GM18951 (cell line): ENCODE measurements at regions not wholly inside any gene's neighbourhood (a gene's known extent, or its start where the extent isn't known, plus 50 kb on each side); places are given as distances from the start of the nearest gene placed in this dataset.

Experiments used
- POLR2A ChIP-seq: IDR thresholded peaks from 4 replicates; pipeline ENCODE4 v1.6.1; 2011; ENCODE audit warnings: mild to moderate bottlenecking; ENCODE audit not compliant: insufficient read length, insufficient read depth; ENCODE audit errors: extremely low read depth
- in situ Hi-C: fragments of 300-500 bp; cut with MboI; formaldehyde crosslinking; loops from one replicate; pipeline ENCODE4 v1.12.0; 2022; ENCODE audit warnings: low sequenced_read_pairs, mixed read lengths, inconsistent platforms; ENCODE audit not compliant: unreplicated experiment

DNA sequence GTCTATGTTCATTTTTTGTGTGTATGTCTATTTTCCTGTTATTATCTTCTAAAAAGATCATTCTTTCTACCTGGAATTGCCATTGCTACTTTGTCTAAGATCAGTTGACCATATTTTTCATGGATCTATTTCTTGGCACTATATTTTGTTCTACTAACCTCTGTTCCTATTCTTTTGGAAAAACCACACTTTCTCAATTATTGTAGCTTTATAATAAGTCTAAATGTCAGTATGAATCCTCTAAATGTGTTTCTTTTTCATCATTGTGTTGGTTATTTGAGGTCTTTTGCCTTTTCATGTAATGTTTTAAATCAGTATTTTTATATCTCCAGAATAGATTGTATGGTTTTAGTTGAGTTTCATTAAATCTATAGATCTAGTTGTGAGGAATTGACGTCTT lies 798.3 kb downstream of the FAT4 start:
- in situ Hi-C loops: no loop called here
- no peak for TF ChIP-seq POLR2A

DNA sequence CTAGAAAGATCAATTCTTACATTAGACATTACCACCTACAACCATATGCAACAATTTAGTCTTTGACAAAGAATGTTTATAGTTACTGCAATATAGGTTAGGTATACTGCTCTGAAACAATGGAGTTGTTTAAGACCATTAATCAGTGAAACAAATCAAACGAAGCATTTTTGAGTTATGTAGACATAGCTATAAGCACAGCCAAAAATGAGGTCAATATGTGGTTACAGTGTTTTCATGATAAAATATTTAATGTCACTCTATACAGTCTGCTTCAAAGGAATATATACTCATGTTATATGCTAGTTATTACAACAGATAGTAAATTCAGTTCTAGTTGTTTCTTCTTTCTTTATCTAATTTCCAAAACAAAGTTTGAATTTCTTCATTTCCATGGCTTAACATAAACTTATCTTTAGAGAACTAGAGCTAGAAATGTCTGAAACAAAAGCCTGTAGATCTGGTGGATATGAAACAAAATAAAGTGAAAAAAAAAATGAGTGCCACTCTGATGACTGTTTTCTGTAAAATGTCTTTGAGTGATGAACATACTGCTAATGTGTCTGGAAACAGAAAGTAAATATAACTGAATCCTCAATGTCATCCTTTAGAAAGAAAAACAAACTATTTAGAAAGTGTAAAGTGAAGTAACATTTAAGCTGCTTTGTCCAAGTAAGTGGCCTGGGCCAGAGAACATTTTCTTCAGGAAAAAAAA lies 809.0 kb downstream of the FAT4 start:
- TF ChIP-seq POLR2A: no peak
- in situ Hi-C loops: no loop called here

- in situ Hi-C loops: no loop called here
- TF ChIP-seq POLR2A: no peak
These were observed 810.1 kb downstream of the FAT4 start for GRCh38 chr4:126124818-126125217.

GRCh38 chr4:126130215-126130614 lies 815.5 kb downstream of the FAT4 start:
- in situ Hi-C loops: no loop called here
- TF ChIP-seq POLR2A: no peak

GRCh38 chr4:126136922-126137781 lies 822.4 kb downstream of the FAT4 start:
- in situ Hi-C loops: no loop called here
- no peak for TF ChIP-seq POLR2A

GRCh38 chr4:126137782-126138170 lies 823.0 kb downstream of the FAT4 start:
- in situ Hi-C loops: no loop called here

GRCh38 chr4:126144543-126145237 lies 829.9 kb downstream of the FAT4 start:
- in situ Hi-C loops: no loop called here
- TF ChIP-seq POLR2A: no peak

More at GRCh38 chr4:126137782-126138170, 823.0 kb downstream of the FAT4 start:
- TF ChIP-seq POLR2A: no peak

DNA sequence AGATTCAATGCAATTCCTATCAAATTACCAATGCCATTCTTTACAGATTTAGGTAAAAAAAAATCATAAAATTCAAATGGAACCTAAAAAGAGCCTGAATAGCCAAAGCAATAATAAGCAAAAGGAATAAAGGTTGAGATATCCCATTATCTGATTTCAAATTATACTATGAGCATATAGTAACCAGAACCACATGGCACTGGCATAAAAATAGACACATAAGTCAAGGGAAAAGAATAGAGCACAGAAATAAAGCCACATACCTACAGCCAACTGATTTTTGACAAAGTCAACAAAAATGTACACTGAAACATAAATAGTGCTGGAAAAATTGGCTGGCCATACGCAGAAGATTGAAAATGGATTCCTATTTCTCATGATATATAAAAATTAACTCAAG lies 853.7 kb downstream of the FAT4 start:
- TF ChIP-seq POLR2A: no peak

DNA sequence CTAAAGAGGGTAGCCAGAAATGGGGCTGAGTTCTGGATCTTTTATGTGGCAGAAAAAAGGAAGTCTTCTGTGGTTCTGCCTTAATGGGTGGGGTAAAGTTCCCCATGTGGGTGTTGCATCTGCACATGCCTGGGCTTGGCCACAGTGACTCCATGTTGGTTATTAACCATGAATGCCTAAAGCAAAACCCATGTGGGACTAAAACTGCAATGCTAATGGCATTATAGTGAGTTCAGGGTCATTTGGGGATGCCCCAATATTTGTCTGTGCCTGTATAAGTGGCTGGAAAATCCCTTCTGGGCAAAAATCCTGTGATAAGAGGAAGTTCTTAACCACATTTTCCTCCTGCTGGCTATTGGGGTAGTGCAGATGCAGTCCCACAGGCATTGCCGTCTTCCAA lies 857.4 kb downstream of the FAT4 start:
- in situ Hi-C loops: no loop called here
- no peak for TF ChIP-seq POLR2A

More for the DNA sequence above, 853.7 kb downstream of the FAT4 start:
- in situ Hi-C loops: no loop called here

GRCh38 chr4:126174627-126175026 lies 859.9 kb downstream of the FAT4 start:
- in situ Hi-C loops: no loop called here

GRCh38 chr4:126180642-126181041 lies 865.9 kb downstream of the FAT4 start:
- in situ Hi-C loops: no loop called here
- no peak for TF ChIP-seq POLR2A

More at GRCh38 chr4:126174627-126175026, 859.9 kb downstream of the FAT4 start:
- TF ChIP-seq POLR2A: no peak

GRCh38 chr4:126182336-126182735 lies 867.6 kb downstream of the FAT4 start:
- in situ Hi-C loops: no loop called here
- TF ChIP-seq POLR2A: no peak

- in situ Hi-C loops: no loop called here
- TF ChIP-seq POLR2A: no peak
These were observed 868.0 kb downstream of the FAT4 start for GRCh38 chr4:126182786-126183185.
